ENCODE measurements at regions not wholly inside any gene's neighbourhood (a gene's known extent, or its start where the extent isn't known, plus 50 kb on each side); places are given as distances from the start of the nearest gene placed in this dataset.

DNA sequence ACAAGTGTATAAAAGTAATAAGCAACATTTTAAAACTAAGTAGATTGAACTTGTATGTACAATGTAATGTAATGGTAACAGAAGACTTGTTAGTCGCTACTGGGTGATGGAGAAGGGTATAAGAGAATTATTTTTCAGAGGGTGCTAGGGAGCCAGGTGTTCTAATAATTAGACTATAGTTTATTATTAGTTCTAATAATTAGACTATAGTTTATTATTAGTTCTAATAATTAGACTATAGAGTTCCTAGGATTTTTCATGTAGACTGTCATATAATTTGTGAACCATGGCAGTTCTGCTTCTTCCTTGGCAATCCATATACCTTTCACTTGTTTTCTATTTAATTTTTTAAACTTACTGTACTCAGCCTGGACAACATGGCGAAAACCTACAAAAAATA, 117.3 kb upstream of the TSPAN5 start:
- in situ Hi-C loops (cut with MboI; ENCODE audit: low pct_unique_long_range_greater_than_20kb, low sequenced_read_pairs, unreplicated experiment): no loop called here
- TF ChIP-seq, protein P1, sequence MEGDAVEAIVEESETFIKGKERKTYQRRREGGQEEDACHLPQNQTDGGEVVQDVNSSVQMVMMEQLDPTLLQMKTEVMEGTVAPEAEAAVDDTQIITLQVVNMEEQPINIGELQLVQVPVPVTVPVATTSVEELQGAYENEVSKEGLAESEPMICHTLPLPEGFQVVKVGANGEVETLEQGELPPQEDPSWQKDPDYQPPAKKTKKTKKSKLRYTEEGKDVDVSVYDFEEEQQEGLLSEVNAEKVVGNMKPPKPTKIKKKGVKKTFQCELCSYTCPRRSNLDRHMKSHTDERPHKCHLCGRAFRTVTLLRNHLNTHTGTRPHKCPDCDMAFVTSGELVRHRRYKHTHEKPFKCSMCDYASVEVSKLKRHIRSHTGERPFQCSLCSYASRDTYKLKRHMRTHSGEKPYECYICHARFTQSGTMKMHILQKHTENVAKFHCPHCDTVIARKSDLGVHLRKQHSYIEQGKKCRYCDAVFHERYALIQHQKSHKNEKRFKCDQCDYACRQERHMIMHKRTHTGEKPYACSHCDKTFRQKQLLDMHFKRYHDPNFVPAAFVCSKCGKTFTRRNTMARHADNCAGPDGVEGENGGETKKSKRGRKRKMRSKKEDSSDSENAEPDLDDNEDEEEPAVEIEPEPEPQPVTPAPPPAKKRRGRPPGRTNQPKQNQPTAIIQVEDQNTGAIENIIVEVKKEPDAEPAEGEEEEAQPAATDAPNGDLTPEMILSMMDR (IDR thresholded peaks at IDR 0.05; ENCODE audit: extremely low read depth, insufficient read depth, missing control alignments): no peak
- DNase-seq (ENCODE audit: low spot score): no peak

DNA sequence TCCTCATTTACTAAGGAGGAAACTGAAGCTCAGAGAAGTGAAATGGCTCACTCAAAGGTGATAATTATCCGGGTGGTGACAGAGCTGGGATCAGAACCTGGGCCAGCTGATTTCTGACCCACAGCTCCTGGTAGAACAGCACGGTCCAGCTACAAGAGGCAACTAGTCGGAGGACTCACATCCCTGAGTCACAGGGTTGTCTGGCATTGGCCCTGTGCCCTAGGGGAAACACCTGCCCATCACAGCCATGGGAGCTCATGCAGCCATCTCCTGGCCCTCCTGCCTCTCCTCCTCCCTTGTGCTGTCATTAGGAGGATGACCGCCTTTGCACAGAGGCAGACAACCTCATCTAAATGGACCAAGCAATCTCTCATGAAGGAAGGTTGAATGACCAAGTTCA, 115.2 kb upstream of the TSPAN5 start:
- no peak for DNase-seq (ENCODE audit: low spot score)
- in situ Hi-C loops (cut with MboI; ENCODE audit: low pct_unique_long_range_greater_than_20kb, low sequenced_read_pairs, unreplicated experiment): no loop called here
- TF ChIP-seq, protein P1 (IDR thresholded peaks at IDR 0.05; ENCODE audit: extremely low read depth, insufficient read depth, missing control alignments): no peak

DNA sequence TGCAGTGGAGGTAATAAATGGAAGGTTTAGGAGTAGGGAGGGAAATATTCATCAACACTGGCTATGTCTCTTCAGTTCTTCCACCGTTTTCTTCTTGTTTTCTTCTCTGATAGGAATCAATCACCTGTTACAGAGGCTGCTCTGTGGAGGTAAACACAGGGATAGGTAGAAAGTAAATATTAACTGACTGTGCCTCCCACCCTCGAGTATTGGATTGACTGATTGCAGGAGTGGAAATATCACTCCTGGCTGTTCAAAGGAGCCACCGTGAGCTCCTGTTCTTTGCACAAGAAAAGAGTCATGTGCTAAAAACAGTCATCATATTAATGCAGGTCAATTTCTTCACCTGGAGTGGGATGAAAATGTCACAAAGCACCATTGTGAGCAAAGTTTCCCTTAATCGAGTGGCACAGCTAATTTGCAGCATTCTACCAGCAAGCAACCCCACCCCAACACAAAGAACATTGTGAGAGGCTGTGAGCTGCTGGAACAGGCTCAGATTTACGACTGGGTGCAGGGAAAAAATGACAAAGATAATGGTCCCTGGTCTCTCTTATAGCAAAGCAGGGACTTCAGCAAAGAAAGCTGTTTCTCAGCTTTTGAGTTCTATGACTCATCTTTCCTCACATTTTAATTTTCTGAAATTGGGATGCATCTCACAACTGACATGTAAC, 113.7 kb upstream of the TSPAN5 start:
- DNase-seq (ENCODE audit: low spot score): no peak
- TF ChIP-seq, protein P1 (IDR thresholded peaks at IDR 0.05; ENCODE audit: extremely low read depth, insufficient read depth, missing control alignments): no peak
- in situ Hi-C loops (cut with MboI; ENCODE audit: low pct_unique_long_range_greater_than_20kb, low sequenced_read_pairs, unreplicated experiment): no loop called here

DNA sequence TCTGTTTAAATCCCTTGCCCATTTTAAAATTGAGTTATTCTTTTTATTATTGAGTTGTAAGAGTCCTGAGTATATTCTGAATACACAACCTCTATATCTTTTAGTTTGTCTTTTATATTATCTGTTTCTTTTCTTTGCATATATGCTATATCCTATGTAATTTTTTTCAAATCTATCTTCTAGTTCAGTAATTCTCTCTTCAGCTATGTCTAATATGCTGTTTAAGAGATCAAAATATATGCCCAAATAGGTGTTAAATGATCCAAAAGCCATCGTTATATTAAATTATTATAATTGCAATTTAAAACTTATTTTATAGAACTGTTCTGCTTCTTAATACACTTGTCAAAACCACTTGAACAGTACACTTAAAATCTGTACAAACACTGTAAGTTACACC, 107.4 kb upstream of the TSPAN5 start:
- TF ChIP-seq, protein P1 (IDR thresholded peaks at IDR 0.05; ENCODE audit: extremely low read depth, insufficient read depth, missing control alignments): no peak
- in situ Hi-C loops (cut with MboI; ENCODE audit: low pct_unique_long_range_greater_than_20kb, low sequenced_read_pairs, unreplicated experiment): no loop called here
- no peak for DNase-seq (ENCODE audit: low spot score)

DNA sequence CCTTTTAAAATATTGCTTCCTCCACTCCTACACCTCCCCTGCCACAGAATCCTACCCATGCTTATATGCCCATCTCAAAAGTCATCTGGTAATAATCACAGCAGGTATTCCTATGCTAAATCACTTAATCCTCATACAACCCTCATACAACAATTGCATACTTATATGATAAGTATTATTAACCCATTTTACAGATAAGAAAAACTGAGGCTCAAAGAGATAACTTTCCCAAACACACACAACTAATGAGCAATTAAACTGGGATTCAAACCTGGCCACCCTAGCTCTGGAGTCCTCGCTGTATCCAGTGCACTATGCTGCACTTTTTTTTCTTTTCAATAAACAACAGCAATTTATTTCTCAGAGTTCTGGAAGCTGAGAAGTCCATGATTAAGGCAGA, 99.8 kb upstream of the TSPAN5 start:
- TF ChIP-seq, protein P1 (IDR thresholded peaks at IDR 0.05; ENCODE audit: extremely low read depth, insufficient read depth, missing control alignments): no peak
- in situ Hi-C loops (cut with MboI; ENCODE audit: low pct_unique_long_range_greater_than_20kb, low sequenced_read_pairs, unreplicated experiment): no loop called here
- no peak for DNase-seq (ENCODE audit: low spot score)

DNA sequence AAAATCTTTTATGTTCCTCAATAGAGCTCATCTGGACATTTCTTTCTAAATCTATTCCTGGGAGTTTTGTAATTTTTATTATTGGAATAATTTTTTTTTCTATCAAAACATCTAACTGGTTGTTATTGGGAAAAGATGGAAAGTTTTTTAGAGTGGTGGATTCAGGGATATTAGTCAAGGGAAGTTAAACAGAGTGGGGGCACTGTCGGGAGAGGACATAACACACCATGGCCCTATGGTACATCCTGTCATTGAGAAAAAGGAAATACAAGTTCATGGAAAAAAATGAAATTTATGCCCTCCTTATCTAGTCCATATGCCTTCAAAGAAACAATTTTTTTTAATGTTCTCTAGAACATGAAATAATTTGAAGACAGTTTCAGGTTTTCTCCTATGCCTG, 96.3 kb upstream of the TSPAN5 start:
- in situ Hi-C loops (cut with MboI; ENCODE audit: low pct_unique_long_range_greater_than_20kb, low sequenced_read_pairs, unreplicated experiment): no loop called here
- DNase-seq (ENCODE audit: low spot score): no peak
- TF ChIP-seq, protein P1 (IDR thresholded peaks at IDR 0.05; ENCODE audit: extremely low read depth, insufficient read depth, missing control alignments): no peak
